Stimulated activated CD8-positive, alpha-beta memory T cell treated with anti-CD3 and anti-CD28 coated beads, Interleukin-12 subunit alpha, Interleukin-12 subunit beta, amount 100 ng/mL, for 1 hour (primary cell): ENCODE measurements at regions not wholly inside any gene's neighbourhood (a gene's known extent, or its start where the extent isn't known, plus 50 kb on each side); places are given as distances from the start of the nearest gene placed in this dataset.

ENCODE experiments used
- DNase-seq: peaks from one replicate; pipeline ENCODE4 v3.0.0-alpha.2; 2020; ENCODE audit warnings: low read depth

- no peak for DNase-seq
Measured at GRCh38 chr17:36661047-36661666, 59.8 kb downstream of the MRM1 start.

GRCh38 chr17:36661688-36662087 lies 60.3 kb downstream of the MRM1 start:
- DNase-seq: no peak

- DNase-seq: no peak
Measured at GRCh38 chr17:36665417-36665816, 64.0 kb downstream of the MRM1 start.

- DNase-seq: no peak
Measured at GRCh38 chr17:36667922-36668321, 66.5 kb downstream of the MRM1 start.

GRCh38 chr17:36668824-36669223 lies 67.4 kb downstream of the MRM1 start:
- no peak for DNase-seq

- no peak for DNase-seq
Measured at GRCh38 chr17:36671144-36671543, 69.8 kb downstream of the MRM1 start.

GRCh38 chr17:36672403-36672918 lies 71.1 kb downstream of the MRM1 start:
- no peak for DNase-seq

- no peak for DNase-seq
Measured at GRCh38 chr17:36673068-36673467, 71.7 kb downstream of the MRM1 start.

- no peak for DNase-seq
Measured at GRCh38 chr17:36673637-36674277, 72.4 kb downstream of the MRM1 start.

- DNase-seq: peak; percentile 21
Measured at GRCh38 chr17:36674278-36674650, 72.9 kb downstream of the MRM1 start.

- DNase-seq: no peak
Measured at GRCh38 chr17:36675250-36675649, 73.9 kb downstream of the MRM1 start.

GRCh38 chr17:36675786-36676185 lies 74.4 kb downstream of the MRM1 start:
- no peak for DNase-seq

GRCh38 chr17:36679815-36680467 lies 78.6 kb downstream of the MRM1 start:
- no peak for DNase-seq

- DNase-seq: no peak
Measured at GRCh38 chr17:36680701-36681202, 79.4 kb downstream of the MRM1 start.

- DNase-seq: no peak
Measured at GRCh38 chr17:36682773-36683172, 81.4 kb downstream of the MRM1 start.

GRCh38 chr17:36683387-36683786 lies 82.0 kb downstream of the MRM1 start:
- no peak for DNase-seq

- no peak for DNase-seq
Measured at GRCh38 chr17:36684134-36684533, 82.8 kb downstream of the MRM1 start.

- DNase-seq: no peak
Measured at GRCh38 chr17:36686123-36686669, 84.8 kb downstream of the MRM1 start.

- DNase-seq: no peak
Measured at GRCh38 chr17:36687736-36688135, 86.4 kb downstream of the MRM1 start.

GRCh38 chr17:36689089-36689667 lies 87.8 kb downstream of the MRM1 start:
- no peak for DNase-seq

- no peak for DNase-seq
Measured at GRCh38 chr17:36690190-36690589, 88.8 kb downstream of the MRM1 start.

GRCh38 chr17:36691606-36692005 lies 90.2 kb downstream of the MRM1 start:
- no peak for DNase-seq

GRCh38 chr17:36695082-36695481 lies 93.7 kb downstream of the MRM1 start:
- DNase-seq: no peak
